Mesodermal cell (in vitro differentiated cells): ENCODE measurements at regions not wholly inside any gene's neighbourhood (a gene's known extent, or its start where the extent isn't known, plus 50 kb on each side); places are given as distances from the start of the nearest gene placed in this dataset.
A peak's percentile ranks its signal among the peaks of the same experiment; 100 is the strongest.

Source experiments
- H3K27ac ChIP-seq: 2 replicates; pipeline ENCODE4 v1.7.0; 2013; ENCODE audit warnings: mild to moderate bottlenecking, low read depth, low read length, moderate library complexity; ENCODE audit not compliant: severe bottlenecking
- H3K36me3 ChIP-seq: 2 replicates; pipeline ENCODE4 v1.7.1; 2013; ENCODE audit warnings: mild to moderate bottlenecking, low read length, moderate library complexity; ENCODE audit not compliant: control insufficient read depth, insufficient read depth
- H3K4me1 ChIP-seq: one replicate; pipeline ENCODE4 v1.7.1; 2013; ENCODE audit warnings: mild to moderate bottlenecking, low read length; ENCODE audit not compliant: insufficient read depth, control insufficient read depth, poor library complexity, severe bottlenecking
- H3K4me3 ChIP-seq: 2 replicates; pipeline ENCODE4 v1.7.0; 2013; ENCODE audit warnings: low read length, control low read depth, mild to moderate bottlenecking; ENCODE audit not compliant: insufficient read depth, poor library complexity, severe bottlenecking; ENCODE audit errors: extremely low read depth
- H3K9me3 ChIP-seq: 2 replicates; pipeline ENCODE4 v1.7.1; 2013; ENCODE audit warnings: mild to moderate bottlenecking, low read length, moderate library complexity; ENCODE audit not compliant: control insufficient read depth
- WGBS, 2 experiments: methylation state at CpG; one replicate each; pipeline ENCODE4 v1.1.5; 2013; ENCODE audit warnings: missing lambda C conversion rate in 2 of 2; ENCODE audit not compliant: insufficient coverage in 2 of 2; 5-methylcytosine and 5-hydroxymethylcytosine counted together

- H3K36me3 ChIP-seq = no peaks in the 10 kb centered on the region
- 82 to 90% methylated on average over 2 to 6 of the region's 9 CpGs for WGBS, 2 experiments
- no peak overlapping the region for H3K27ac ChIP-seq
- peaks cover 9% of the 10 kb centered on the region for H3K4me1 ChIP-seq
- no peak overlapping the region for H3K4me3 ChIP-seq
- peaks cover 5% of the 10 kb centered on the region for H3K9me3 ChIP-seq
Measured at GRCh38 chr7:85736085-85736484, 549.2 kb upstream of the SEMA3D start.

GRCh38 chr7:85734823-85735222 is 548.0 kb upstream of the SEMA3D start:
- Histone ChIP-seq H3K4me3 (no peak overlapping the region), H3K36me3 (no peaks in the 10 kb centered on the region), H3K27ac (no peak overlapping the region), H3K9me3 (peaks cover 5% of the 10 kb centered on the region), H3K4me1 (peaks cover 9% of the 10 kb centered on the region)
- WGBS, 2 experiments = 83 to 88% methylated on average over 1 of the region's 1 CpG

GRCh38 chr7:85733169-85733915 is 546.5 kb upstream of the SEMA3D start:
- H3K4me3 ChIP-seq = no peak overlapping the region
- no peaks in the 10 kb centered on the region for H3K36me3 ChIP-seq
- WGBS, 2 experiments = 100% methylated on average over 1 of the region's 2 CpGs; no CpG with 5 or more reads in 1 of the 2 experiments
- peaks cover 9% of the 10 kb centered on the region for H3K9me3 ChIP-seq
- peaks cover 9% of the 10 kb centered on the region for H3K4me1 ChIP-seq
- peak overlapping the region; percentile 16 for H3K27ac ChIP-seq

- Histone ChIP-seq H3K9me3 (peaks cover 4% of the 10 kb centered on the region), H3K4me3 (no peak overlapping the region), H3K27ac (no peak overlapping the region), H3K4me1 (peaks cover 9% of the 10 kb centered on the region), H3K36me3 (no peaks in the 10 kb centered on the region)
- WGBS, 2 experiments = 60 to 92% methylated on average over 1 to 2 of the region's 2 CpGs
Measured at GRCh38 chr7:85730012-85730411, 543.2 kb upstream of the SEMA3D start.

GRCh38 chr7:85725026-85725425 is 538.2 kb upstream of the SEMA3D start:
- H3K4me1 ChIP-seq = no peaks in the 10 kb centered on the region
- no peak overlapping the region for H3K27ac ChIP-seq
- H3K36me3 ChIP-seq = no peaks in the 10 kb centered on the region
- WGBS, 2 experiments = 100% methylated on average over 1 of the region's 2 CpGs
- H3K9me3 ChIP-seq = peaks cover 4% of the 10 kb centered on the region
- no peak overlapping the region for H3K4me3 ChIP-seq

GRCh38 chr7:85719981-85720953 is 533.4 kb upstream of the SEMA3D start:
- Histone ChIP-seq H3K9me3 (no peaks in the 10 kb centered on the region), H3K4me1 (no peaks in the 10 kb centered on the region), H3K36me3 (no peaks in the 10 kb centered on the region), H3K27ac (no peak overlapping the region), H3K4me3 (no peak overlapping the region)
- WGBS, 2 experiments = 92 to 100% methylated on average over 1 of the region's 4 CpGs

GRCh38 chr7:85716353-85716752 is 529.5 kb upstream of the SEMA3D start:
- no peak overlapping the region for H3K27ac ChIP-seq
- no peak overlapping the region for H3K4me3 ChIP-seq
- no CpG with 5 or more reads among the region's 2 CpGs for WGBS, 2 experiments
- H3K9me3 ChIP-seq = no peaks in the 10 kb centered on the region
- H3K36me3 ChIP-seq = no peaks in the 10 kb centered on the region
- H3K4me1 ChIP-seq = no peaks in the 10 kb centered on the region

- H3K27ac ChIP-seq = no peak overlapping the region
- H3K9me3 ChIP-seq = no peaks in the 10 kb centered on the region
- 100% methylated on average over 1 of the region's 2 CpGs for WGBS, 2 experiments
- no peaks in the 10 kb centered on the region for H3K36me3 ChIP-seq
- no peak overlapping the region for H3K4me3 ChIP-seq
- no peaks in the 10 kb centered on the region for H3K4me1 ChIP-seq
Measured at GRCh38 chr7:85714951-85715350, 528.1 kb upstream of the SEMA3D start.

GRCh38 chr7:85714043-85714578 is 527.3 kb upstream of the SEMA3D start:
- H3K36me3 ChIP-seq = no peaks in the 10 kb centered on the region
- no peak overlapping the region for H3K4me3 ChIP-seq
- H3K9me3 ChIP-seq = no peaks in the 10 kb centered on the region
- 100% methylated on average over 1 of the region's 2 CpGs; no CpG with 5 or more reads in 1 of the 2 experiments for WGBS, 2 experiments
- H3K4me1 ChIP-seq = no peaks in the 10 kb centered on the region
- no peak overlapping the region for H3K27ac ChIP-seq

GRCh38 chr7:85713171-85713570 is 526.3 kb upstream of the SEMA3D start:
- no peak overlapping the region for H3K4me3 ChIP-seq
- no peaks in the 10 kb centered on the region for H3K4me1 ChIP-seq
- WGBS, 2 experiments = no CpG with 5 or more reads among the region's 1 CpG
- H3K27ac ChIP-seq = no peak overlapping the region
- no peaks in the 10 kb centered on the region for H3K36me3 ChIP-seq
- no peaks in the 10 kb centered on the region for H3K9me3 ChIP-seq
